SH-SY5Y (cell line): ENCODE measurements at regions not wholly inside any gene's neighbourhood (a gene's known extent, or its start where the extent isn't known, plus 50 kb on each side); places are given as distances from the start of the nearest gene placed in this dataset.

ENCODE experiments used
- GATA2 ChIP-seq: IDR thresholded peaks from 2 replicates; pipeline ENCODE4 v1.6.1; 2011; ENCODE audit warnings: mild to moderate bottlenecking, low read depth, low read length
- GATA3 ChIP-seq: IDR thresholded peaks from 2 replicates; pipeline ENCODE4 v1.6.1; 2011; ENCODE audit warnings: low read depth, mild to moderate bottlenecking, low read length, moderate library complexity

GRCh38 chr12:86826051-86826450 lies 569.9 kb upstream of the MGAT4C start:
- TF ChIP-seq GATA2 (no peak), GATA3 (no peak)

DNA sequence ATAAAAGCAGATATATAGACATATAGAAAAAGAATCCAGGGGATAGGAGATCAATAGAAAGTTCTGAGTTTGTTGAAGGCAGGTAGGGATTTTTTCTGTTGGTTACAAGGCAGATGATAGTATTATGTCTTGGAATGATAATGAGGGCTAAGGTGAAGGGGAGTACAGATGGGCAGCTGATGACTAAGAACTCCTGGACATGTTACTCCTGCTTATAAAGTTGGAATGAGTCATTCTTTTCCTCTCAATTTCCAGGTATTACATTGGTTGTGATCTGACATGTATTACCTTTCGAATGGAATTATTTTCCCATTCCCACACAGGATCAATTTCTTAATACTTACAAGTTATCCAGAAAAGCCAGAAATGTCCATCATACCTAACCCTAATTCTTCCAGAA lies 545.2 kb upstream of the MGAT4C start:
- TF ChIP-seq GATA3 (no peak), GATA2 (no peak)

DNA sequence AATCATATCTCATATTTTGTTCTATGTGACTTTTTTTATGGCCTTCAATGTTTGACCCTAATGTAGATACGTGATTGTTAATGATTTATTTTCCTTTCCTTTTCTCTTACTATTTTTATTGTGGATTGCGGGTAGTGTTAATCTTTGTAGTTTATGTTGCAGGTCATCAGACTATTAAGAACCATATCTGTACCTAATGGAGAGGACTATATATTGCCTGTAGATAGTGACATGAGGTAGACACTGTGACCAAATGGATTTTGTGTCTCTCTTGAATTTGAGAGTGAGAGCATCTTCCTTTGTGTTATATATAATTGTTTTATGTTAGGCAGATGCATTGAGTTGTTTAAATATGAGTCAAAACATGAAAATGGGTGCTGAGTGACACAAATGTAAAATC lies 543.4 kb upstream of the MGAT4C start:
- TF ChIP-seq GATA2 (no peak), GATA3 (no peak)

DNA sequence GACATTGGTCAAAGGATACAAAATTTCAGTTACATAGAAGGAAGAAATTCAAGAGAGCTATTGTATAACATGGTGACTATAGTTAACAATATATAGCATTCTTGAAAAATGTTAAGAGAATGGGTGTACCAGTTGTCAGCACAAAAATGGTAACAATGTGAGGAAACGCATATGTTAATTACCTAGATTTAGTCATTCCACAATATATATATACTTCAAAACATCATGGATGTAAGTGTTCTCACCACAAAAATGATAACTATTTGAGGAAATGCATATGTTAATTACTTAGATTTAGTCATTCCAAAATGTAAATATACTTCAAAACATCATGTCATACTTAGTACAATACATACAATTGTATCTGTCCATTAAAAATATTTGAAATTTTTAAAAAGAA lies 540.4 kb upstream of the MGAT4C start:
- TF ChIP-seq GATA2 (no peak), GATA3 (no peak)

GRCh38 chr12:86788661-86789060 lies 532.5 kb upstream of the MGAT4C start:
- TF ChIP-seq GATA3 (no peak), GATA2 (no peak)

DNA sequence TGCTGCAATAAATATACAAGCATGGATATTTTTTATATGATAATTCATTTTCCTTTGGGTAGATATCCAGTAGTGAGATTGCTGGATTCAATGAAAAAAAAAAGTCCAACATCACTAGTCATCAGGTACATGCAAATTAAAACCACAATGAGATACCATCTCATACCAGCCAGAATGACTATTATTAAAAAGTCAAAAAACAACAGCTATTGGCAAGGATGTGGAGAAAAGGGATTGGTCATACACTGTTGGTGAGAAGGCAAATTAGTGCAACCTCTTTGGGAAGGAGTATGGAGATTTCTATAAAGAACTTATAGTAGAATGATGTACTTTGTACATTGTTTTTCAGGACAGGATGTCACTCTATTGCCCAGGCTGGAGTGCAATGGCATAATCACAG lies 531.2 kb upstream of the MGAT4C start:
- no peak for TF ChIP-seq GATA2
- TF ChIP-seq GATA3, result no peak

DNA sequence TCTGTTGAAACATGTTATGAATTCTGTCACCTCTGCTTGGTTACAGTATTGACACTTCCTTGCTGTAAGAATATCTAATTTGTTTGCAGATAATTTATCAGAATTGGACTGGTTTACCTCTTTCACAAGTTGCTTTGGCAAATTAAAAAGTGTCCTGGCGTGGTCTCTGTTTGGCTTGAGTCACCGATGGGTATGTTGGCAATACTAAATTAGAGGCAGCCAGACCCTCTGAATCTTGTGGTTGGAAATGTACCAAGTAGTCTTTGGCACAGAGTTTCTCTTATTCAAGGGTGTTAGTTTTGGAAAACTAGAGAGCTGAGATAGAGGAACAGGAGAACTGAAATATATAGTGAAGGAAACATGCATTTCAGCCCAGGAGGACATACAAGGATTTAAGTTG lies 521.1 kb upstream of the MGAT4C start:
- TF ChIP-seq GATA3 (no peak), GATA2 (no peak)

GRCh38 chr12:86774841-86775388 lies 518.7 kb upstream of the MGAT4C start:
- TF ChIP-seq GATA2, result no peak
- no peak for TF ChIP-seq GATA3

DNA sequence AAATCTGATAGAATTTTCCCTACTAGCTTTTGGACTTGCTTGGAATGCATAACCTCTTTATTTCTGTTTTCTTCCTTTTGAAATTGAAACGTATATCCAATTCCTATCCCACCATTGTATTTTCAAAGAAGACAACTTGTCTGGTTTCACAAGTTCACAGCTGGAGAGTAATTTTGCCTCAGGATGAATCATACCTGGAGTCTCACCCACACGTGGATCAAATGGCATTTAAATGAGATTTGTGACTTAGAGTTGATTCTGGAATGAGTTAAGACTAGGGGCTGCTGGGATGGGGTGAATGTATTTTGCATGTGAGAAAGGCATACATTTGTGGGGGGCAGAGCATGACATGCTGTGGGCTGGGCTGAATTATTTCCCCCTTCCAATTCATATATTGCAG lies 516.5 kb upstream of the MGAT4C start:
- no peak for TF ChIP-seq GATA2
- TF ChIP-seq GATA3, result no peak

DNA sequence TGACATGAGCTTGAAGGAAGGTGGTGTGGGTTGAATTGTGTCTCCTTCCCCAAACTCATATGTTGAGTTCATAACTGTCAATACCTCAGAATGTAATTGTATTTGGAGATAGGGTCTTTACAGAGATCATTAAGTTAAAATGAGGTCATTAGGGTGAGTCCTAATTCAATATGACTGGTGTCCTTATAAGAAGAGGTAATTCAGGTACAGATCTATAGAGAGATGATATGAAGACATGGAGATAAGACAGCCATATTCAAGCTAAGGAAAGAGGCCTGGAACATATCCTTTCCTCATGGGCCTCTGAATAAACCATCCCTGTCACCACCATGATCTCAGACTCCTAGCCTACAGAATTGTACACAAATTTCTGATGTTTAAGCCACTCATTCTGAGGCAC lies 514.7 kb upstream of the MGAT4C start:
- TF ChIP-seq GATA2 (no peak), GATA3 (no peak)

GRCh38 chr12:86748894-86749293 lies 492.7 kb upstream of the MGAT4C start:
- TF ChIP-seq GATA2, result no peak
- no peak for TF ChIP-seq GATA3

DNA sequence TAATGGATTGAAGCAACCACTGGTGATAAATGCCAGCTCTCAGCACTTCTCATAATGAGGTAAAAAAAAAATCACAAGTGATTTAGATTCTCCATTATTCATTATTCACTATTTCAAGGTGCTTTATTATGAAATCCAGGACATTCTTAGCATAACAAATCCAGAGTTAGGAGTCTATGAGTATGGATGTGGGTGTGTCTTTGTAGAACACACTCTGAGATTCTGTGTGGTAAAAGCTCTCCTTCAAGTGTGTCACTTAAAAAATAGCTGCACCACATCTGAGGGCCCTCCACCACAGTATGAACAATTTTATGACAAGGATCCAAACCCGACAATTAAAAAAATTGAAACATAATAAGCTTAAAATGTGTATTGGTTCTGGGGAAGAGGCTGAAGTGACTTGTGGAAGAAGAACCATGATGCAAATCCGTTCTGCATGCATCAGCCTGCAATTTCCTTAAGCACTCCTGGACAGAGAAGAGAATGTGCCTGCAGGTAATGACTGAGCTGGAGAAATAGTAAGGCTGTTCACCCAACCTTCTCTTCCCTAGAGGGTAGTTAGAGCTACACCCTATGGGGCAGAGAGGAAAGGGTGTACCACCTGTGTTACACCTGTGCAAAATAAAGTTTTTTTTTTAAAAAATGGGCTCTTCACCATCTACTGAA lies 488.5 kb upstream of the MGAT4C start:
- TF ChIP-seq GATA2 (no peak), GATA3 (no peak)

DNA sequence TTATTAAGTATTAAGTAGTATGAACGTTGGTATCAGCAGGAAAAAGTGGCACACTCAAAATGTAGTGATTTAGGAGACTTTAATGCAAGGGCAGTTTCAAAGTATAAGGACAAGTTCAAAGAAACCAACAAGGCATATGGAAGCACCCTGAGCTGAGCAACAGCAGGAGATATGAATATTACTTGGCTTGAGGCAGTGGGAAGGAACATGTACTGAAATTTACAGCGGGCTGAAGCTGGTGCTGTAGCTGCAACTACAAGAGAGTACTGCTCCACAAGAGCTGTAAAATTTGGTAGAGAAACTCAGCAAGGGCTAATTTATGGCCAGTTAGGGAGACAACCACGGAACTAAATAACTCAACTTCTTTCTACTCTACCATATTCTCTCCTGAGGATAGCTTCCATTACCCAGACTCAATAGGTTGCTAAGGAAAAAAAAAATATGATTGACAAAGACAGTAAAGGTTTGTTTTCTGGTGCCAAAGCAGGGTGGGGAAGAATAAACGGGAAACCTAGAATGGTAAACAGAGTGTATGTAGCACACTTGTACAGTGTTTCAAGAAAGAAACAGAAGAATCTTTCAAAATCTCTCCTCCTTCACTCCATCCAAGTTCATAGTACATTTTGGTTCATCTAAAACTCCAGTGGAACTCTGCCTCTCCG lies 487.8 kb upstream of the MGAT4C start:
- no peak for TF ChIP-seq GATA3
- TF ChIP-seq GATA2, result no peak

GRCh38 chr12:86741531-86741930 lies 485.3 kb upstream of the MGAT4C start:
- TF ChIP-seq GATA2 (no peak), GATA3 (no peak)

DNA sequence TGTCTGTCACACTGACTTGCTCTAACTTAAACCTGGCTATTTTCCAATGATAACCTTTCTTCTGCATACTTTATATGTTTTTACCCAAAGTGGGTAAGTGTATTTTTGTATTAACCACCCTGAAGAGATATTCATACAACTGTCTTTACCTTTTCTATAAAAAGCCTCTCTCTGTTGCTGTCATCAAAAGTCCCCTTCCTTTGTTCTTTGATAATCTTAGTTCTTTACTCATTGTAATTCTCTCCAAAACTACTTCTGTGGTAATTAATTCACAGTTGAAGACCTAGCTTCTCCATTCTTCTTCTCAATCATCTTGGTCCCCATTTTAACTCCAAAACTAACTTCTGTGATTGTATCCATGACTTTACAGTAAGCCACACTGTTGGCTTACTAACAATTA lies 479.7 kb upstream of the MGAT4C start:
- TF ChIP-seq GATA2 (no peak), GATA3 (no peak)

GRCh38 chr12:86735072-86735471 lies 478.9 kb upstream of the MGAT4C start:
- TF ChIP-seq GATA3 (no peak), GATA2 (no peak)
